Activated T-helper 2 cell treated with anti-CD3 and anti-CD28 coated beads, Interferon-gamma antibody, Interleukin-2, Interleukin-4, amounts not matched to agents 10 μg/mL and 5 μg/mL and 100 μg/mL, durations not matched to agents 14 hours and 24 hours and 36 hours (primary cell): ENCODE measurements at regions not wholly inside any gene's neighbourhood (a gene's known extent, or its start where the extent isn't known, plus 50 kb on each side); places are given as distances from the start of the nearest gene placed in this dataset.

Experiments
- DNase-seq: peaks from one replicate; pipeline ENCODE4 v3.0.0; 2021; ENCODE audit warnings: low spot score
- H3K27ac Mint-ChIP-seq: one replicate; pipeline ENCODE4 v1.8.0; 2021; ENCODE audit warnings: mixed read lengths
- H3K27me3 Mint-ChIP-seq: one replicate; pipeline ENCODE4 v1.8.0; 2021; ENCODE audit warnings: low read depth, mixed read lengths
- H3K36me3 Mint-ChIP-seq: one replicate; pipeline ENCODE4 v1.8.0; 2021; ENCODE audit warnings: low read depth, mixed read lengths
- H3K4me1 Mint-ChIP-seq: one replicate; pipeline ENCODE4 v1.8.0; 2021; ENCODE audit warnings: low read depth, mixed read lengths
- H3K4me3 Mint-ChIP-seq: one replicate; pipeline ENCODE4 v1.8.0; 2021; ENCODE audit warnings: low read depth, mild to moderate bottlenecking, moderate library complexity, mixed read lengths
- H3K9me3 Mint-ChIP-seq: one replicate; pipeline ENCODE4 v1.8.0; 2021; ENCODE audit warnings: mixed read lengths
- intact Hi-C: fragments of 100-400 bp; cut with micrococcal nuclease; formaldehyde crosslinking; loops from one replicate; pipeline ENCODE4 v1.15.1; 2023

DNA sequence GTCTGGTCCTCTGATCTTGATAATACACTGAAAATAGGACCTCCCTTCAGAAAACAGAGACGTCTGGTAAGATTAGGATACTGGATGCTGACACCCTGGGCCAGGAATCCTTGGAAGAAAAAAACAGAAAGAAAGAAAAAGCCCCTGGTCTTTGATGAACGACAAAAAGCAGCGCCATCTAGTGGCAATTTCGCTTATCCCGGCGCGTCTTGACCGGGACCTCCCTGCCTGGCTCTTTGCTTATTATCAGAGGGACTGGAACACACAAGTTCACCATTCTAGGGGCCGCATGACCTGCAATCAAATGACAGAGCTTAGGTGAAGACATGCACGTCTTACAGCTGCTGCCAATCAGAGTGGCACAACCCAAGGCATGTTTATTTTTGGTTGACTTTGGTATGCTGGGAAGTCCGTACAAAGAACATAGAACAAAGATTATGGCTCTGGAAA, 114.9 kb upstream of the NFIB start:
- DNase-seq = no peak
- H3K27ac Mint-ChIP-seq = no peak overlapping the region

DNA sequence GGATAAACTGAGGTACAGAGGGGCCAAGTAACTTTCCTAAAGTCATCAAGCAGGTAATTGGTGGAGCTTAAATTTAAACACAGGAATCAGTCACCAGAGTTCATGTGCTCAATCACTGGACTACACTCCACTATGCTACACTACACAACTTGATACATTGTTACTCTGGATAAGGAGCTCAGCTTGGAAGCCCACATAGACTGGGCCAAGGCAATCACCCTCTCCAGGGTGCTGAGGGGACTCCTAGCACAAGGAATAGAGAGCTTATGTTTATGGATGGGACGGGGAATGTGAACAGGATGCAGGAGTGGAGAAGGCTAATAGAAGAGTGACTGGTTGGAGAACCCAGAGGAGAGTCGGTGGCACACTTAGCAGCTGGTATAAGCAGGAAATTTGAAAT, 113.5 kb upstream of the NFIB start:
- Mint-ChIP-seq H3K27me3 (peaks cover 2% of the 10 kb centered on the region), H3K36me3 (no peaks in the 10 kb centered on the region), H3K4me3 (no peak overlapping the region), H3K4me1 (no peaks in the 10 kb centered on the region), H3K27ac (no peak overlapping the region), H3K9me3 (no peaks in the 10 kb centered on the region)
- DNase-seq = no peak
- intact Hi-C loops = no loop called here

More for the DNA sequence above, 114.9 kb upstream of the NFIB start:
- Mint-ChIP-seq H3K4me3 (no peak overlapping the region), H3K27me3 (peaks cover 4% of the 10 kb centered on the region), H3K36me3 (no peaks in the 10 kb centered on the region), H3K4me1 (no peaks in the 10 kb centered on the region), H3K9me3 (no peaks in the 10 kb centered on the region)
- intact Hi-C loops = loop anchor here (2.0 kb wide), 1 partner anchor 1002 kb away; no protein-coding TSS in a partner anchor

GRCh38 chr9:14424983-14425382, 111.0 kb upstream of the NFIB start:
- no peak overlapping the region for H3K27ac Mint-ChIP-seq
- intact Hi-C loops = no loop called here
- no peak for DNase-seq
- no peaks in the 10 kb centered on the region for H3K9me3 Mint-ChIP-seq
- no peaks in the 10 kb centered on the region for H3K36me3 Mint-ChIP-seq
- H3K4me3 Mint-ChIP-seq = no peak overlapping the region
- H3K27me3 Mint-ChIP-seq = no peaks in the 10 kb centered on the region
- H3K4me1 Mint-ChIP-seq = no peaks in the 10 kb centered on the region

- Mint-ChIP-seq H3K9me3 (no peaks in the 10 kb centered on the region), H3K36me3 (no peaks in the 10 kb centered on the region), H3K27ac (no peak overlapping the region), H3K4me3 (no peak overlapping the region), H3K27me3 (no peaks in the 10 kb centered on the region), H3K4me1 (no peaks in the 10 kb centered on the region)
- intact Hi-C loops = no loop called here
- DNase-seq = no peak
Observed at GRCh38 chr9:14424289-14424688, 110.3 kb upstream of the NFIB start.

- Mint-ChIP-seq H3K4me1 (no peaks in the 10 kb centered on the region), H3K27me3 (no peaks in the 10 kb centered on the region), H3K27ac (no peak overlapping the region), H3K36me3 (no peaks in the 10 kb centered on the region), H3K9me3 (no peaks in the 10 kb centered on the region), H3K4me3 (no peak overlapping the region)
- no peak for DNase-seq
- intact Hi-C loops = no loop called here
Observed at GRCh38 chr9:14423815-14424261, 109.9 kb upstream of the NFIB start.

- Mint-ChIP-seq H3K9me3 (no peaks in the 10 kb centered on the region), H3K36me3 (no peaks in the 10 kb centered on the region), H3K4me3 (no peak overlapping the region), H3K27ac (no peak overlapping the region), H3K27me3 (no peaks in the 10 kb centered on the region), H3K4me1 (no peaks in the 10 kb centered on the region)
- intact Hi-C loops = no loop called here
- no peak for DNase-seq
Observed at GRCh38 chr9:14421291-14421690, 107.3 kb upstream of the NFIB start.

DNA sequence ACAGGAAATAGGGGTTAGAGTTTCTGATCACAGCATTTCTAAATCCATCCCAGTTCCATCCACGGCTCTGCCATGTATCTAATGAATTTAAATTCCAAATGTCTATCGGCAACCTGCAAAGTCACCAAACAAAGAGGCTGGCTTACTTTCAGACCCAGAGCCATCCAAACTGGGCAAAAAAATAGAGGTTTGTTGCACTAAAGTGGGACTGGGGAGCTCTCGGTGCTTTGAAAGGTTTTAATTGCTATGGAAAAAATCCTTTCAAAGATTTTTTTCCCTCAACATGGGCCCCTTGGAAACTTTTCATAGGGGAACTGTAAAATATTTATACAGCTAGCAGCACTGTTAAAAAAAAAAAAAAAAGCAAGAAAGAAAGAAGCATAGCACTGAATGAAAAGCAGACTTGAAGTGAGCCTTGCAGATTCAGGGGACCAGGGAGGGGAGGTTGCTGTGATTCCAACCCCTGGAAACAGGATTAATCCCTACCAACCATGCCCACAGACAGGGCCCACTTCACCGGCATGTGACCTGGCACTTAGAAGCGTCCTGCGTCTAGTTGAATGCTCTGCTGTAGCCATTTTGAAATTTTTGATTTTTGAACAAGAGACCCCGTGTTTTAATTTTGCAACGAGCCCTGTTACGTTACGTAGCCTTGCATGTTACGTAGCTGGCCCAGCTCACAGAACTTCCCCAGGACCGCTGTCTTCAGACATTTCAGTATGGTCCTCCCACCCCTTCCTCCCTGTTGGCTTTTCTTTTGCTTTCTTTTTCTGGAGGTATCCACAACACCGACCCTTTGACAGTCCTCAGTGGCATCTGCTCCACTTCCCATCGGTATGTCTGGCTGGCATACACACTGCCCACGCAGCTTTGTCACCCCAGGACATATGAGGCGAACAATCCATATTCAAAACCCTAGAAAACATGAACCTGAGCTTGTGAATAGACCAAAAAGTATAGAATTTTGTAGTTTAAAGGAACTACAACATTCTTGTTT, 105.3 kb upstream of the NFIB start:
- Mint-ChIP-seq H3K9me3 (no peaks in the 10 kb centered on the region), H3K27me3 (no peaks in the 10 kb centered on the region), H3K27ac (no peak overlapping the region), H3K4me3 (no peak overlapping the region), H3K36me3 (no peaks in the 10 kb centered on the region), H3K4me1 (no peaks in the 10 kb centered on the region)
- intact Hi-C loops = no loop called here
- DNase-seq = no peak

DNA sequence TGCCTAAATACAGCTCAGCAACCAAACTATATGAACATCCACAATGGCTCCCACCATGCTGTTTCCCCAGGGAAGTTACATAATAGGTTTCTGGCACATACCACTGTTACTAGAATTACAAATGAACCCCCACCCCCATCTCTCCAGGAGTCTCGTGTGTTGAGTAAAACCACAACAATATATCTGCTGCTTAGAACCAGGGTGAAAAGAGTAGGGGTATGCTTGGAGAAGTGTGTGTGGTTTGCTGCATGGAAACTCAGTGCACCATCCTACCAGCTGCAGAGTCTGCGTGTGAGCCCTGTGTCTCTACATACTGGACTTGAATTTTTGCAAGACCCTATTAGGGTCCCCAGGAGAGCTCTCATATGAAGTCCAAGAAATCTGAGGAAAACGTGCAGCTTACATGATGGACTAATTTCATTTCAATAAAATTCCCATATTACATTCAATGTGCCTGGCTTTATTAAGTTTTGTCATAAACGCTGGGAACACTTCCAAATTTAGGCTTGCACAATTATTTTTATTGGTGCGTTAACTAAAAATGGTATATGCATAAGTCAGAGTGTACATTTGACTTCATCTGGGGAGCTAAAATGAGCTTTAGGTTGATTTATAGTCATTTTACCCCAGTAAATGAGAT, 104.5 kb upstream of the NFIB start:
- H3K36me3 Mint-ChIP-seq = no peaks in the 10 kb centered on the region
- no peaks in the 10 kb centered on the region for H3K4me1 Mint-ChIP-seq
- no peak overlapping the region for H3K27ac Mint-ChIP-seq
- H3K9me3 Mint-ChIP-seq = no peaks in the 10 kb centered on the region
- intact Hi-C loops = no loop called here
- H3K4me3 Mint-ChIP-seq = no peak overlapping the region
- H3K27me3 Mint-ChIP-seq = no peaks in the 10 kb centered on the region
- no peak for DNase-seq

DNA sequence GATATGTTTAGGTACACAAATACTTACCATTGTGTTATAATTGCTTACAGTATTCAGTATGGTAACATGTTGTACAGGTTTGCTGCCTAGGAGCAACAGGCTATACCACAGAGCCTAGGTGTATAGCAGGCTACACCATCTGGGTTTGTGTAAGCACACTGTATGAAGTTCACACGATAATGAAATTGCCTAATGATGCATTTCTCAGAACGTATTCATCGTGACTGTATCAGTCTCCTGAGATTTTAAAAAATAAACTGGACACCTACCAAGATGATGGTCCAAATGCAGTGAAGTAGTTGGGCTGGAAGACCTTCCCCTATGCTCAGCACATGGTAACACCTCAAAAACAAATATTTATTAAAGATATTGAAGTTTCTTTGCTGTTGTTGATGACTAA, 103.3 kb upstream of the NFIB start:
- Mint-ChIP-seq H3K27me3 (no peaks in the 10 kb centered on the region), H3K27ac (no peak overlapping the region), H3K9me3 (no peaks in the 10 kb centered on the region), H3K4me1 (no peaks in the 10 kb centered on the region), H3K4me3 (no peak overlapping the region), H3K36me3 (no peaks in the 10 kb centered on the region)
- no peak for DNase-seq
- intact Hi-C loops = no loop called here

DNA sequence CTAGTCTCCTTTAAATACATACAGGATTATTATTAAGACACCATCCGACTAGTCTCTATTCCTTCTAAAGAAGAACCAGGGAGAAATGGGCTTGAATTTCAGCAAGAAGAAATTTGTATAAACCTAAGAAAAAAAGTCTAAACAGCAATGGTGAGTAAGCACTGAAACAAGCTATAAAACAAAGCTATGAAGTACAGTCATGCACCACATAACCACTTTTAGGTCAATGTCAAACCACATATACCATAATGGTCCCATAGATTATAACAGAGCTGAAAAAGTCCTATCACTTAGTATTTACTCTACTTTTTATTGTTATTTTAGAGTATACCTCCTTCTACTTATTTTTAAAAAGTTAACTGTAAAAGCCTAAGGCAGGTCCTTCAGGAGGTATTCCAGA, 102.0 kb upstream of the NFIB start:
- H3K27ac Mint-ChIP-seq = no peak overlapping the region
- no peaks in the 10 kb centered on the region for H3K36me3 Mint-ChIP-seq
- no peak overlapping the region for H3K4me3 Mint-ChIP-seq
- no peaks in the 10 kb centered on the region for H3K27me3 Mint-ChIP-seq
- H3K4me1 Mint-ChIP-seq = no peaks in the 10 kb centered on the region
- no peaks in the 10 kb centered on the region for H3K9me3 Mint-ChIP-seq
- DNase-seq = no peak
- intact Hi-C loops = no loop called here

- H3K27ac Mint-ChIP-seq = no peak overlapping the region
Observed at GRCh38 chr9:14413812-14414211, 99.9 kb upstream of the NFIB start.

DNA sequence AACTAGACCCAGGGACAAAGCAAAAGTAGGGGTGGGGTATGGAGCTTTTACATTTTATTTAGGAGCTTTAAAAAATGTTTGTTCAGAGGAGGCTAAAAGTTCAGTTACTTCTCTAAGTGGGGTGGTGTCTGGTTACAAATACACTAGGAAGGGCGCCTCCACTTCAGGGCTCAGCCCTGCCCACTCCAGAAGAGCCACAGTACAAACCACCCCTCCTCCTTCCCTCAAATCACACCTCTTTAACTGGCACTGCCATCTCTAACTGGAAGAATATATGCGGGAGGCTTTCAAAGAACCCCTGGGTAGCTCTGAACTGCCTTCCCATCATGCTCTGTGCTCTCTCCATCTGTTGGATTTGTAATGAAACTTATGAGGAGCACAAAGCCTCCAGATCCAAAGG, 98.8 kb upstream of the NFIB start:
- Mint-ChIP-seq H3K27me3 (no peaks in the 10 kb centered on the region), H3K4me1 (no peaks in the 10 kb centered on the region), H3K27ac (no peak overlapping the region), H3K9me3 (no peaks in the 10 kb centered on the region), H3K4me3 (no peak overlapping the region), H3K36me3 (no peaks in the 10 kb centered on the region)
- no peak for DNase-seq
- intact Hi-C loops = no loop called here

More at GRCh38 chr9:14413812-14414211, 99.9 kb upstream of the NFIB start:
- intact Hi-C loops = no loop called here
- Mint-ChIP-seq H3K4me1 (no peaks in the 10 kb centered on the region), H3K36me3 (no peaks in the 10 kb centered on the region), H3K4me3 (no peak overlapping the region), H3K27me3 (no peaks in the 10 kb centered on the region), H3K9me3 (no peaks in the 10 kb centered on the region)
- no peak for DNase-seq

DNA sequence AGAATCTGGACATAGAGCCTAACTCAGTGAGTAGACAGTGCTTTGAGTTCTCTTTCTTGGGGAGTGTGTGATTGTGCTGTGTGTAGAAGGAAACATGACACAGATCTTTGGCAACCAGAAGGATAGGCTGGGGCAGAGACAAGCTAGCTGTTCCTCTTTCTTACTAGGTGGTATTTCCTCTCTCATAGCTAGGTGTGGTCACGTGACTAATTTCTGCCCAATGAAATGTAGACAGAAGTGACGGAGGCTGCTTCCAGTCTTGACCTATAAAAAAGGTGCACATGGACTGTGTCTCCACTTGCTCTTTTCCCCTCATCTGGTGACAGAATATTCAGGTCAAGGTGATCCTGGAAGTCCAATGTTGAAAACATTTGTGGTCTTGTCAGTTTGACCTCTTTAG, 92.5 kb upstream of the NFIB start:
- no peaks in the 10 kb centered on the region for H3K9me3 Mint-ChIP-seq
- intact Hi-C loops = no loop called here
- DNase-seq = no peak
- no peaks in the 10 kb centered on the region for H3K36me3 Mint-ChIP-seq
- H3K4me1 Mint-ChIP-seq = no peaks in the 10 kb centered on the region
- no peak overlapping the region for H3K4me3 Mint-ChIP-seq
- H3K27me3 Mint-ChIP-seq = no peaks in the 10 kb centered on the region
- no peak overlapping the region for H3K27ac Mint-ChIP-seq
